ENCODE measurements at regions not wholly inside any gene's neighbourhood (a gene's known extent, or its start where the extent isn't known, plus 50 kb on each side); places are given as distances from the start of the nearest gene placed in this dataset.

DNA sequence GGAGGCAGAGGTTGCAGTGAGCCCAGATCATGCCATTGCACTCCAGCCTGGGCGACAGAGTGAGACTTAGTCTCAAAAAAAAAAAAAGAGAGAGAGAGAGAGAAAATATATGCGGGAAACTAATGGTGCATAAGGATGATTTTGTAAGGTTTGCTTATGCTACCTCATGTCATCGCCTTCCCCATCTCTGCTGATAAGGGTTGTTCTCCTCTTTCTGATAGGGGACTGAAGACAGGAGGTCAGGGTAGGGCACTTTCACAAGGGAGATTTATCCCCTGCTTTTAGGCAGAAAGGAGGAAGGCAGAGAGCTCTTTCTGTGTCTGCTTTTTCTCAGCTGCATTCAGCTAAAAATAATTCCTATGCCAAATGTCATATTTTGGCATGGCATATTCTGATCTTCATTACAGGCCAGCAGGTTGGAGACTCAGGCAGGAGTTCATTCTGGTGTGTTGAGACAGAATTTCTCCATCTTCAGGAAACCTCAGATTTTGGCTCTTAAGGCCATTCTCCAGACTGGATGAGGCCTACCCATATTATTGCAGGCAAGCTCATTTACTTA, 220.2 kb downstream of the AUH start:
- H3K4me3 ChIP-seq: no peak overlapping the region

DNA sequence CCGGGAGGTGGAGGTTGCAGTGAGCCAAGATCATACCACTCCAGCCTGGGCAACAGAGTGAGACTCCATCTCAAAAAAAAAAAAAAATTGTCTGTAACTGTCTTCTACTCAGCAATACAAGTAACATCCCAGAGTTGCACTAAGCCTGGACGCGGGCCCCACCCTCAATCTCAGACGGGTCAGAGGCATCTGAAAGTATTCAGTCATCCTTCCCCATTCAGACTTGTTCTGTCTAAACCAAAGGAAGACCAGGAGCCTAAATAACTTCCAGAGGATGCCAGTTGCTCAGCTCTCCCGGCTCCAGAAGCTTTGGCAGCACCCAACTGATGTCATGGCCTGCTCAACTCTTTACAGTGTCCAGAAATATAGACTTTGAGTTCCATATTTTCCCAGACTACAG, 218.6 kb downstream of the AUH start:
- Histone ChIP-seq H3K9me3 (ENCODE audit: low read depth) (no peaks in the 10 kb centered on the region), H3K36me3 (no peaks in the 10 kb centered on the region), H3K27ac (no peak overlapping the region), H3K4me1 (ENCODE audit: low read depth) (peaks cover 32% of the 10 kb centered on the region), H3K27me3 (no peaks in the 10 kb centered on the region), H3K4me3 (no peak overlapping the region)
- DNase-seq (ENCODE audit: low read depth in 1 of 2, low spot score in 1 of 2): no peak
- TF ChIP-seq, protein P1, sequence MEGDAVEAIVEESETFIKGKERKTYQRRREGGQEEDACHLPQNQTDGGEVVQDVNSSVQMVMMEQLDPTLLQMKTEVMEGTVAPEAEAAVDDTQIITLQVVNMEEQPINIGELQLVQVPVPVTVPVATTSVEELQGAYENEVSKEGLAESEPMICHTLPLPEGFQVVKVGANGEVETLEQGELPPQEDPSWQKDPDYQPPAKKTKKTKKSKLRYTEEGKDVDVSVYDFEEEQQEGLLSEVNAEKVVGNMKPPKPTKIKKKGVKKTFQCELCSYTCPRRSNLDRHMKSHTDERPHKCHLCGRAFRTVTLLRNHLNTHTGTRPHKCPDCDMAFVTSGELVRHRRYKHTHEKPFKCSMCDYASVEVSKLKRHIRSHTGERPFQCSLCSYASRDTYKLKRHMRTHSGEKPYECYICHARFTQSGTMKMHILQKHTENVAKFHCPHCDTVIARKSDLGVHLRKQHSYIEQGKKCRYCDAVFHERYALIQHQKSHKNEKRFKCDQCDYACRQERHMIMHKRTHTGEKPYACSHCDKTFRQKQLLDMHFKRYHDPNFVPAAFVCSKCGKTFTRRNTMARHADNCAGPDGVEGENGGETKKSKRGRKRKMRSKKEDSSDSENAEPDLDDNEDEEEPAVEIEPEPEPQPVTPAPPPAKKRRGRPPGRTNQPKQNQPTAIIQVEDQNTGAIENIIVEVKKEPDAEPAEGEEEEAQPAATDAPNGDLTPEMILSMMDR (IDR thresholded peaks at IDR 0.05; ENCODE audit: low read depth, low read length): no peak

More for the DNA sequence above, 220.2 kb downstream of the AUH start:
- Histone ChIP-seq H3K9me3 (ENCODE audit: low read depth) (no peaks in the 10 kb centered on the region), H3K27ac (peak overlapping the region; percentile 65), H3K36me3 (no peaks in the 10 kb centered on the region), H3K27me3 (no peaks in the 10 kb centered on the region), H3K4me1 (ENCODE audit: low read depth) (peaks cover 23% of the 10 kb centered on the region)
- DNase-seq (ENCODE audit: low read depth in 1 of 2, low spot score in 1 of 2): no peak
- TF ChIP-seq, protein P1 (IDR thresholded peaks at IDR 0.05; ENCODE audit: low read depth, low read length): no peak

DNA sequence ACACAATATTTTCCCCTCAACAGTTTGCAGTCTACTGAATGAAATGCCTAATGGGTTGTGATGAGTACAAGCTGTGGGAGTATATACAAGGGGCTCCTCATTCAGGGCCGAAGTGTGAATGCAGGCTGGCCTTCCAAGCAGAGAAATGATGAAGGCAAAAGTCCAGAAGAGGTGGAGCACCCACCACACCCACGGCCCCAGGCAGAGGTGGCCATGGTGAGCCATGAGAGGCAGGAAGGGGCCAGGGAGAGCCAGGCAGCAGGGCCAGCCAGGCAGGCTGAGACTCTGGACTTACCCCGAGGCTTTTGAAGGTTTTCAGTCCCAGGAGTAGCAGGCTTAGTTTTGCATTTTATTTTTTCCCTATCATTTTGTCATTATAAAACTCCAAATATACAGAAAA, 218.1 kb downstream of the AUH start:
- Histone ChIP-seq H3K36me3 (no peaks in the 10 kb centered on the region), H3K27ac (no peak overlapping the region), H3K4me1 (ENCODE audit: low read depth) (peaks cover 31% of the 10 kb centered on the region), H3K9me3 (ENCODE audit: low read depth) (no peaks in the 10 kb centered on the region), H3K4me3 (no peak overlapping the region), H3K27me3 (no peaks in the 10 kb centered on the region)
- TF ChIP-seq, protein P1 (IDR thresholded peaks at IDR 0.05; ENCODE audit: low read depth, low read length): no peak
- no peak for DNase-seq (ENCODE audit: low read depth in 1 of 2, low spot score in 1 of 2)

DNA sequence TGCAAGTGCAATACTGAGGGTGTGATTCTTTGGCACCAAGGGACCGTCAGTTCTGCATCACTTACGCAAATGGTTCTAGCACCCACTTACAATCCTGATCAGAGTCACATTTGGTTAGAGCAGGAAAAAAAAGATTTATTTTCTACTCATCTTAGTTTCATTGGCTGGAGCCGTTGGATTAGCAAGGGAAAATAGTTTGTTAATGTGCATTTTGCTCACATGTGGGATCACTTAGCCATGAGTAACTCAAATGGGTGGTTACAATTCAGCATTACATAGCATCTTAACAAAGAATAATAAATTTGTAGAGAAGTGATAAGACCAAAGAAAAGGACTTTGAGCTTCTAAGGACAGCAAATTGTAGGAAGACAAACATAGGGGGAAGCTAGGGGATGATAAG, 216.9 kb downstream of the AUH start:
- TF ChIP-seq, protein P1 (IDR thresholded peaks at IDR 0.05; ENCODE audit: low read depth, low read length): no peak
- no peaks in the 10 kb centered on the region for H3K9me3 ChIP-seq (ENCODE audit: low read depth)
- H3K27me3 ChIP-seq: no peaks in the 10 kb centered on the region
- no peak overlapping the region for H3K27ac ChIP-seq
- no peaks in the 10 kb centered on the region for H3K36me3 ChIP-seq
- DNase-seq (ENCODE audit: low read depth in 1 of 2, low spot score in 1 of 2): no peak
- no peak overlapping the region for H3K4me3 ChIP-seq
- peaks cover 23% of the 10 kb centered on the region for H3K4me1 ChIP-seq (ENCODE audit: low read depth)

DNA sequence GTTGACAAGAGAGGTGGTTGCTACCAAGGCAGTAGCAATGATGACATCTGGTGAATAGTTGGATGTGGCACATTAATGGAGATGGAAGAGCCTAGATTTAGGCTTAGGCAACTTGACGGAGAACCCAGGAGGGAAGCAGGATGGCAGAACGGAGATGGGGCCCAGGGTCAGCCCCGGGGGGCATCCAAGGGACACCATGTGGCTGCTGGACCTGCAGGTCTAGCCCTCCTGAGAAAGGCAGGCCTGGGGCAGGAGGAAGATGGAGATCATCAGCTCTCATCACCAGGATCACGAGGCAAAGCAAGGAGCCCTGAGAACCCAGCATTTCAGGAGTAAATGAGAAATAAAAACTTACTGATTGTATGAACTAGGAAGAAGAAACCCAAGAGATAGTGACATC, 216.2 kb downstream of the AUH start:
- Histone ChIP-seq H3K36me3 (no peaks in the 10 kb centered on the region), H3K27me3 (no peaks in the 10 kb centered on the region), H3K27ac (no peak overlapping the region), H3K4me1 (ENCODE audit: low read depth) (peaks cover 23% of the 10 kb centered on the region), H3K9me3 (ENCODE audit: low read depth) (no peaks in the 10 kb centered on the region), H3K4me3 (no peak overlapping the region)
- DNase-seq (ENCODE audit: low read depth in 1 of 2, low spot score in 1 of 2): no peak
- TF ChIP-seq, protein P1 (IDR thresholded peaks at IDR 0.05; ENCODE audit: low read depth, low read length): no peak
